ENCODE measurements at regions not wholly inside any gene's neighbourhood (a gene's known extent, or its start where the extent isn't known, plus 50 kb on each side); places are given as distances from the start of the nearest gene placed in this dataset.

DNA sequence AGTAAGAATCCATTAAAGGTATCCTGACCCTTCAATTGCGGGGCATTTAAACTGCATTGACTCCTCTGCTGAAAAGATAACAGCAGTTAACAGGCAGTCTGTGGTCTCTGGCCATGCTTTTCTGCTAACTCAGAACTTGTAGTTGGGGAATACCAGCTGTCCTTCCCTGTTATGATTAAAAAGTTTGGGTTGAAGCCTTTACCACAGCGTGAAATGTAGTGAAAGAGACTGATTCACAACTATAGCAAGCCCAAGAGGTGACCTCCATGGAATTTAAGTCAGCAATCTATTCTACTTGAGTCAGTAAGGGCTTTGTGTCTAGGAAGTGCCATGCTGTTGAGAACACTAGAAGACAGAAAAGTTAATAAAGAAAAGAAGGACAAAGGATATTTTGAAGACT lies 1037.3 kb downstream of the SI start:
- Histone ChIP-seq H2BK15ac (ENCODE audit: low read depth, low read length) (no peak overlapping the region), H2BK5ac (ENCODE audit: insufficient read length, low read length) (no peak overlapping the region), H3K27ac (ENCODE audit: insufficient read length, low read depth, low read length) (no peak overlapping the region), H2AK5ac (ENCODE audit: insufficient read length, low read length) (no peak overlapping the region), H3K4ac (ENCODE audit: low read depth, low read length) (no peak overlapping the region), H3K4me1 (ENCODE audit: insufficient read depth, low read length) (no peaks in the 10 kb centered on the region), H2BK120ac (ENCODE audit: low read depth, low read length, poor library complexity, severe bottlenecking) (no peak overlapping the region), H3K56ac (ENCODE audit: insufficient read length, low read depth, low read length) (no peak overlapping the region), H4K8ac (replicated peaks; ENCODE audit: insufficient read length, low read depth, low read length) (no peak overlapping the region), H3K27me3 (ENCODE audit: insufficient read depth, low read length) (no peaks in the 10 kb centered on the region), H3K79me2 (ENCODE audit: insufficient read depth, low read length) (no peaks in the 10 kb centered on the region), H3K4me2 (ENCODE audit: insufficient read depth, insufficient read length, low read length) (no peak overlapping the region), H4K91ac (ENCODE audit: insufficient read length, low read depth, low read length) (no peak overlapping the region), H2BK20ac (ENCODE audit: low read depth, low read length, poor library complexity, severe bottlenecking) (no peak overlapping the region), H3K14ac (ENCODE audit: insufficient read depth, low read length) (no peak overlapping the region), H2BK12ac (ENCODE audit: insufficient read length, low read depth, low read length) (no peak overlapping the region), H3K18ac (ENCODE audit: insufficient read length, low read depth, low read length) (no peak overlapping the region), H3K23me2 (ENCODE audit: insufficient read length, low read depth, low read length, poor library complexity, severe bottlenecking) (no peaks in the 10 kb centered on the region), H4K5ac (ENCODE audit: insufficient read length, low read depth, low read length) (no peak overlapping the region), H2AFZ (ENCODE audit: low read length) (no peak overlapping the region), H3K9me3 (ENCODE audit: control insufficient read depth, low read depth, low read length) (no peaks in the 10 kb centered on the region), H4K20me1 (ENCODE audit: control insufficient read depth, insufficient read depth, insufficient read length) (no peaks in the 10 kb centered on the region), H3K9ac (ENCODE audit: extremely low read depth, insufficient read length, low read length) (no peak overlapping the region), H3K23ac (ENCODE audit: insufficient read length, low read depth, low read length) (no peak overlapping the region), H3T11ph (ENCODE audit: low read length) (no peak overlapping the region), H3K79me1 (ENCODE audit: insufficient read depth, low read depth, low read length, poor library complexity, severe bottlenecking) (no peaks in the 10 kb centered on the region)
- no CpG with 5 or more reads among the region's 2 CpGs for WGBS (ENCODE audit: extremely low coverage, insufficient read length, low lambda C conversion rate)
- no peak for DNase-seq
- Mint-ChIP-seq H3K4me1 (no peaks in the 10 kb centered on the region; a peak in 1 of 4 replicates), H3K4me3 (no peak overlapping the region), H3K9me3 (no peaks in the 10 kb centered on the region; a peak in 1 of 5 replicates), H3K27ac (no peak overlapping the region), H3K36me3 (ENCODE audit: insufficient read depth in 1 of 3, low read depth in 3 of 3) (no peaks in the 10 kb centered on the region; a peak in 1 of 7 replicates), H3K27me3 (ENCODE audit: low read depth) (no peaks in the 10 kb centered on the region)
- TF ChIP-seq, protein P1, sequence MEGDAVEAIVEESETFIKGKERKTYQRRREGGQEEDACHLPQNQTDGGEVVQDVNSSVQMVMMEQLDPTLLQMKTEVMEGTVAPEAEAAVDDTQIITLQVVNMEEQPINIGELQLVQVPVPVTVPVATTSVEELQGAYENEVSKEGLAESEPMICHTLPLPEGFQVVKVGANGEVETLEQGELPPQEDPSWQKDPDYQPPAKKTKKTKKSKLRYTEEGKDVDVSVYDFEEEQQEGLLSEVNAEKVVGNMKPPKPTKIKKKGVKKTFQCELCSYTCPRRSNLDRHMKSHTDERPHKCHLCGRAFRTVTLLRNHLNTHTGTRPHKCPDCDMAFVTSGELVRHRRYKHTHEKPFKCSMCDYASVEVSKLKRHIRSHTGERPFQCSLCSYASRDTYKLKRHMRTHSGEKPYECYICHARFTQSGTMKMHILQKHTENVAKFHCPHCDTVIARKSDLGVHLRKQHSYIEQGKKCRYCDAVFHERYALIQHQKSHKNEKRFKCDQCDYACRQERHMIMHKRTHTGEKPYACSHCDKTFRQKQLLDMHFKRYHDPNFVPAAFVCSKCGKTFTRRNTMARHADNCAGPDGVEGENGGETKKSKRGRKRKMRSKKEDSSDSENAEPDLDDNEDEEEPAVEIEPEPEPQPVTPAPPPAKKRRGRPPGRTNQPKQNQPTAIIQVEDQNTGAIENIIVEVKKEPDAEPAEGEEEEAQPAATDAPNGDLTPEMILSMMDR (conservative IDR thresholded peaks at IDR 0.05), result no peak
